Thymus (tissue), 11 donors: ENCODE measurements at regions not wholly inside any gene's neighbourhood (a gene's known extent, or its start where the extent isn't known, plus 50 kb on each side); places are given as distances from the start of the nearest gene placed in this dataset.

Experiments used
- DNase-seq, 9 donors: peaks; one replicate each; pipeline ENCODE4 v3.0.0-alpha.2; 2013; ENCODE audit warnings: low spot score in 9 of 9, low read depth in 6 of 9, missing footprints in 1 of 9
- H3K27ac ChIP-seq, 2 donors: one replicate each; pipeline ENCODE4 v1.5.1; 2013; ENCODE audit warnings: control low read depth in 1 of 2, low read depth in 1 of 2, low read length in 1 of 2, mild to moderate bottlenecking in 1 of 2, moderate library complexity in 1 of 2
- H3K27me3 ChIP-seq, 2 donors: one replicate each; pipeline ENCODE4 v1.5.1; 2013; ENCODE audit warnings: low read length in 1 of 2; ENCODE audit not compliant: control insufficient read depth in 2 of 2, insufficient read depth in 1 of 2
- H3K36me3 ChIP-seq, 2 donors: one replicate each; pipeline ENCODE4 v1.5.1; 2013; ENCODE audit warnings: low read length in 1 of 2, mild to moderate bottlenecking in 1 of 2, moderate library complexity in 1 of 2; ENCODE audit not compliant: control insufficient read depth in 2 of 2, insufficient read depth in 2 of 2
- H3K4me1 ChIP-seq, 2 donors: one replicate each; pipeline ENCODE4 v1.5.1; 2013; ENCODE audit warnings: low read length in 2 of 2; ENCODE audit not compliant: control insufficient read depth in 2 of 2, insufficient read depth in 2 of 2
- H3K4me3 ChIP-seq, 2 donors: one replicate each; pipeline ENCODE4 v1.5.1; 2013; ENCODE audit warnings: low read length in 2 of 2, control low read depth in 1 of 2, mild to moderate bottlenecking in 1 of 2
- H3K9me3 ChIP-seq, 2 donors: one replicate each; pipeline ENCODE4 v1.5.1; 2013; ENCODE audit warnings: low read length in 1 of 2, mild to moderate bottlenecking in 1 of 2; ENCODE audit not compliant: control insufficient read depth in 2 of 2, insufficient read depth in 1 of 2
- WGBS: extraction: QIAGEN DNeasy Blood & Tissue Kit; methylation state at CpG from one replicate; pipeline ENCODE4 v1.1.7; 2013; 5-methylcytosine and 5-hydroxymethylcytosine counted together
- donor health status: healthy.

- DNase-seq = no peak
- H3K27ac ChIP-seq = no peak overlapping the region
- no peaks in the 10 kb centered on the region for H3K4me1 ChIP-seq
- no peak overlapping the region for H3K4me3 ChIP-seq
- WGBS = 30% methylated on average over 18 of the region's 18 CpGs
- H3K36me3 ChIP-seq = no peaks in the 10 kb centered on the region
- H3K9me3 ChIP-seq = peaks cover 6% of the 10 kb centered on the region in 2 donors
- peaks cover 6 to 23% of the 10 kb centered on the region in 2 donors for H3K27me3 ChIP-seq
Measured at GRCh38 chr22:48567213-48567975, 1260.3 kb downstream of the BRD1 start.

GRCh38 chr22:48566741-48567140, 1260.9 kb downstream of the BRD1 start:
- H3K4me1 ChIP-seq = no peaks in the 10 kb centered on the region
- peaks cover 4 to 19% of the 10 kb centered on the region in 2 donors for H3K27me3 ChIP-seq
- no peak overlapping the region for H3K4me3 ChIP-seq
- DNase-seq = no peak
- WGBS = 20% methylated on average over 13 of the region's 13 CpGs
- peaks cover 6% of the 10 kb centered on the region in 2 donors for H3K9me3 ChIP-seq
- no peaks in the 10 kb centered on the region for H3K36me3 ChIP-seq
- H3K27ac ChIP-seq = no peak overlapping the region

- Histone ChIP-seq H3K4me1 (no peaks in the 10 kb centered on the region), H3K4me3 (no peak overlapping the region), H3K9me3 (peaks cover 6% of the 10 kb centered on the region in 2 donors), H3K27me3 (peaks cover 4 to 19% of the 10 kb centered on the region in 2 donors), H3K27ac (no peak overlapping the region), H3K36me3 (no peaks in the 10 kb centered on the region)
- DNase-seq = no peak
- 98% methylated on average over 3 of the region's 3 CpGs for WGBS
Measured at GRCh38 chr22:48565901-48566501, 1261.7 kb downstream of the BRD1 start.

GRCh38 chr22:48564995-48565394, 1262.7 kb downstream of the BRD1 start:
- Histone ChIP-seq H3K36me3 (no peaks in the 10 kb centered on the region), H3K27me3 (peaks cover 4 to 19% of the 10 kb centered on the region in 2 donors), H3K9me3 (peaks cover 5 to 6% of the 10 kb centered on the region in 2 donors), H3K27ac (no peak overlapping the region), H3K4me1 (no peaks in the 10 kb centered on the region), H3K4me3 (no peak overlapping the region)
- DNase-seq = no peak
- 95% methylated on average over 10 of the region's 10 CpGs for WGBS

- DNase-seq = no peak
- Histone ChIP-seq H3K27ac (no peak overlapping the region), H3K9me3 (no peaks in the 10 kb centered on the region), H3K4me3 (no peak overlapping the region), H3K27me3 (peaks cover 4 to 19% of the 10 kb centered on the region in 2 donors), H3K36me3 (no peaks in the 10 kb centered on the region), H3K4me1 (no peaks in the 10 kb centered on the region)
- WGBS = 97% methylated on average over 17 of the region's 17 CpGs
Measured at GRCh38 chr22:48563966-48564330, 1263.7 kb downstream of the BRD1 start.

- H3K9me3 ChIP-seq = no peaks in the 10 kb centered on the region
- H3K4me3 ChIP-seq = no peak overlapping the region
- H3K36me3 ChIP-seq = no peaks in the 10 kb centered on the region
- 91% methylated on average over 30 of the region's 30 CpGs for WGBS
- no peaks in the 10 kb centered on the region for H3K4me1 ChIP-seq
- no peak overlapping the region for H3K27ac ChIP-seq
- peaks cover 4 to 19% of the 10 kb centered on the region in 2 donors for H3K27me3 ChIP-seq
- no peak for DNase-seq
Measured at GRCh38 chr22:48563118-48563965, 1264.3 kb downstream of the BRD1 start.

GRCh38 chr22:48561676-48562075, 1266.0 kb downstream of the BRD1 start:
- no peak for DNase-seq
- WGBS = 95% methylated on average over 16 of the region's 16 CpGs
- H3K4me3 ChIP-seq = no peak overlapping the region

GRCh38 chr22:48560836-48561235, 1266.8 kb downstream of the BRD1 start:
- Histone ChIP-seq H3K27ac (no peak overlapping the region), H3K9me3 (no peaks in the 10 kb centered on the region), H3K27me3 (no peaks in the 10 kb centered on the region), H3K36me3 (no peaks in the 10 kb centered on the region), H3K4me3 (no peak overlapping the region), H3K4me1 (no peaks in the 10 kb centered on the region)
- no peak for DNase-seq
- WGBS = 96% methylated on average over 5 of the region's 5 CpGs

More at GRCh38 chr22:48561676-48562075, 1266.0 kb downstream of the BRD1 start:
- Histone ChIP-seq H3K27me3 (peaks cover 2 to 5% of the 10 kb centered on the region in 2 donors), H3K4me1 (no peaks in the 10 kb centered on the region), H3K36me3 (no peaks in the 10 kb centered on the region), H3K27ac (no peak overlapping the region), H3K9me3 (no peaks in the 10 kb centered on the region)

GRCh38 chr22:48560389-48560751, 1267.3 kb downstream of the BRD1 start:
- DNase-seq = no peak
- Histone ChIP-seq H3K27ac (no peak overlapping the region), H3K9me3 (no peaks in the 10 kb centered on the region), H3K27me3 (no peaks in the 10 kb centered on the region), H3K4me3 (no peak overlapping the region), H3K36me3 (no peaks in the 10 kb centered on the region), H3K4me1 (no peaks in the 10 kb centered on the region)
- 91% methylated on average over 9 of the region's 9 CpGs for WGBS
